Mammary epithelial cell (primary cell): ENCODE measurements at regions not wholly inside any gene's neighbourhood (a gene's known extent, or its start where the extent isn't known, plus 50 kb on each side); places are given as distances from the start of the nearest gene placed in this dataset.

Experiments used
- EZH2 ChIP-seq: IDR thresholded peaks from 2 replicates; pipeline ENCODE4 v1.6.1; 2012; ENCODE audit warnings: low read length, inconsistent platforms, borderline replicate concordance
- TF ChIP-seq, protein P1 (sequence below), 2 donors: IDR thresholded peaks in 1 of 2; conservative IDR thresholded peaks in 1 of 2; 2 replicates each; pipeline ENCODE4 v1.5.1; 2011 to 2012; ENCODE audit warnings: inconsistent platforms in 2 of 2, low read length in 2 of 2, mild to moderate bottlenecking in 2 of 2, control low read depth in 1 of 2, low read depth in 1 of 2; ENCODE audit not compliant: insufficient read depth in 1 of 2; ENCODE audit errors: extremely low read depth in 1 of 2

DNA sequence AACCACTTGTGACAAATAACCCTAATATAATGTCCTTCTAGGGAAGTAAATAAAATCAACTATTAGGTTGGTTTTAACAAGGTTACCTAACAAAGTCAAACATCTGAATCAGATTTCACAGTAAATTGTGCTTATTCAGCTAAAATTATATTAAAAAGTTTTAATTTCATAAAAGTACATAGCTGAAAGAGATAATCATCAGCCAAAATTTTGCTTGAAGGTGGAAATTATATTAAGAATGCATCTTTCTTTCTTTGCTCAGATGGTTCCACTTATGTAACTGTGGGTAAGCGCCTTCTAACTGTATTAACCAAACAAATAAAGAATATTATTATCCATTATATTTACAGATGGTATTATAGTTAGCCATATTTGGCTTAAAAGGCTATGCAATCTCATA lies 2840.3 kb upstream of the PCDH20 start:
- TF ChIP-seq, protein P1, sequence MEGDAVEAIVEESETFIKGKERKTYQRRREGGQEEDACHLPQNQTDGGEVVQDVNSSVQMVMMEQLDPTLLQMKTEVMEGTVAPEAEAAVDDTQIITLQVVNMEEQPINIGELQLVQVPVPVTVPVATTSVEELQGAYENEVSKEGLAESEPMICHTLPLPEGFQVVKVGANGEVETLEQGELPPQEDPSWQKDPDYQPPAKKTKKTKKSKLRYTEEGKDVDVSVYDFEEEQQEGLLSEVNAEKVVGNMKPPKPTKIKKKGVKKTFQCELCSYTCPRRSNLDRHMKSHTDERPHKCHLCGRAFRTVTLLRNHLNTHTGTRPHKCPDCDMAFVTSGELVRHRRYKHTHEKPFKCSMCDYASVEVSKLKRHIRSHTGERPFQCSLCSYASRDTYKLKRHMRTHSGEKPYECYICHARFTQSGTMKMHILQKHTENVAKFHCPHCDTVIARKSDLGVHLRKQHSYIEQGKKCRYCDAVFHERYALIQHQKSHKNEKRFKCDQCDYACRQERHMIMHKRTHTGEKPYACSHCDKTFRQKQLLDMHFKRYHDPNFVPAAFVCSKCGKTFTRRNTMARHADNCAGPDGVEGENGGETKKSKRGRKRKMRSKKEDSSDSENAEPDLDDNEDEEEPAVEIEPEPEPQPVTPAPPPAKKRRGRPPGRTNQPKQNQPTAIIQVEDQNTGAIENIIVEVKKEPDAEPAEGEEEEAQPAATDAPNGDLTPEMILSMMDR (conservative IDR thresholded peaks at IDR 0.05 in 1 of 2, IDR thresholded peaks at IDR 0.05 in 1 of 2; ENCODE audit: extremely low read depth in 1 of 2, insufficient read depth in 1 of 2, low read depth in 1 of 2, low read length in 2 of 2), result no peak
- no peak for TF ChIP-seq EZH2
